DMS53 (cell line): ENCODE measurements at regions not wholly inside any gene's neighbourhood (a gene's known extent, or its start where the extent isn't known, plus 50 kb on each side); places are given as distances from the start of the nearest gene placed in this dataset.
"Not testable (repeated sequence)": the region's sequence is repeated elsewhere in the genome, so short reads cannot be mapped to it uniquely, and the experiment has no call there.

Source experiments
- DNase-seq: peaks from one replicate; lab custom pipeline; 2025; lab: John Stamatoyannopoulos, UW

DNA sequence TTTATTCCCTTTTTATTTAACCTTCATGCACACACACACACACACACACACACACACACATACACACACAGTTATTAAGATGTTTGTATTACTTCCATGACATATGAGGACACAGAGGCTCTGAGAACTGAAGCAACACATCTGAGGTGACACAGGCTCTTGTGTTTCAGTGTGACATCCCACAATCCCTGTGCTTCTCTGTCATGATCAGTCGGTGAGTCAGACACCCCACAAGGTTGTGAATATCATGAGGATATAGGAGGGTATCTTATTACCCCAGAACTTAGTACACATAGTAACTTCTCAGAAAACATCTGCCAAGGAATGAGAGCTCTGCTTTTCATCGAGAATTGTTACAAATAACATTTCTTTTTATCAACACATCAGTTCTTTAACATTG is 459.3 kb downstream of the PLPP3 start:
- DNase-seq, result no peak

DNA sequence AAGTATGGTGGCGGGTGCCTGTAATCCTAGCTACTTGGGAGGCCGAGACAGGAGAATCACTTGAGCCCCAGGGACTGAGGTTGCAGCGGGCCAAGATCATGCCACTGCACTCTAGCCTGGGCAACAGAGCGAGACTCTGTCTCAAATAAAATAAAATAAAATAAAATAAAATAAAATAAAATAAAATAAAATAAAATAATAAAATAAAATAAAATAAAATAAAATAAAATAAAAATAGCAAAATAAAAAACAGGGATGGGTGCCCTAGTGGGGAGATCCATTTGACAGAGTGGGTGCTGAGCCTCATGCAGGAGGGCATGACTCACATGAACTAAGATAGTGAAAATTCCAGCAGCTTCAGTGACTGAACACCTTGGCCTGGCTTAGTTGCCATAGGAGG is 460.7 kb downstream of the PLPP3 start:
- not testable (repeated sequence) for DNase-seq

DNA sequence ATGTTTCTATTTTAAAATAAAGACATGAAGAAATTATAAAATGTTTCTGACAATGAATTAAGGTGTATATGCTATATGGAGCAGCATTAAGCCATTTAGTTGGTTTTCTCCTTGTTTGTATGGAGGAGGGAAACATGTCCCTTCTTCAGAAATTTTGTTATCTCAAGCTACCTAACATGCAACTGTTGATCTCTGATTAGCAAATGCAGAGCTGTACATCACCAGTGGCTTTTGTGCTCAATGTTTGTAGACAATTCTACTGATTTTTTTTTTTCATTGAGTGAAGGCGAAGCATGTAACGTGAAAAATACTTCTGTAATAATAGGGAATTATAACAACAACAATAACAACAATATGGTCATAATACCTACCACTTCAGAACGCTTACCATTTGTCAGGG is 463.7 kb downstream of the PLPP3 start:
- DNase-seq, result no peak

DNA sequence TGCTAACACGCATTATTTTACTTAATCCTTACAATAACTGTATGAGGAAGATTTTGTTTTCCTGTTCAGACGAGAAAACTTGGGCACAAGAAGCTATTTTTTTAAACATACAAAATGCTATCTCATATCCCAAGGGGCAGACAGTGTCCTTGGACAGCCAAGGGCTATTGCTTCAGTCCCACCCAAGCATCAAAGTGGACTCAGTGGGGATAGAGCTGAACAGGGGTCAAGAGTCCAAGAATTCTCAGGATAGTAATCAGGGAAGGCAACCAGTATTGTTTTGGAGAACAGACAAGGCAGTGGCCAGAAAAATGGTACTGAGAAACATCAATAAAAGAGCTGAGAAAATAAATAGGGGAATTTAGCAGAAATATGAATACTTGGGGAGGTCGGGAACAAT is 465.7 kb downstream of the PLPP3 start:
- DNase-seq, result no peak

DNA sequence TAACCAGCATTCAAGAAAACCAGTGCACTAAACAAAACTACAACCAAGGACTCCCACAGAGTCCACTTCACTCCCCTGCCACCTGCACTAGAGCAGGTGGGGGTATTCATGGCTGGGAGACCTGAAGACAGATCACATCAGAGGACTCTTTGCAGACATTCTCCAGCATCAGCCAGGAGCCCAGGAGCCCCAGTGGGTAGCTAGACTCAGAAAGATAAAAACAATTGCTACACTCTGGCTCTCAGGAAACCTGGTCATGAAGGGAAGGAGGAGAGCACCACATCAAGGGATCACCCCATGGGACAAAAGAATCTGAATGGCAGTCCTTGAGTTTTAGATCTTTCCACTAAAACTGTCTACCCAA is 472.1 kb downstream of the PLPP3 start:
- DNase-seq, result no peak

DNA sequence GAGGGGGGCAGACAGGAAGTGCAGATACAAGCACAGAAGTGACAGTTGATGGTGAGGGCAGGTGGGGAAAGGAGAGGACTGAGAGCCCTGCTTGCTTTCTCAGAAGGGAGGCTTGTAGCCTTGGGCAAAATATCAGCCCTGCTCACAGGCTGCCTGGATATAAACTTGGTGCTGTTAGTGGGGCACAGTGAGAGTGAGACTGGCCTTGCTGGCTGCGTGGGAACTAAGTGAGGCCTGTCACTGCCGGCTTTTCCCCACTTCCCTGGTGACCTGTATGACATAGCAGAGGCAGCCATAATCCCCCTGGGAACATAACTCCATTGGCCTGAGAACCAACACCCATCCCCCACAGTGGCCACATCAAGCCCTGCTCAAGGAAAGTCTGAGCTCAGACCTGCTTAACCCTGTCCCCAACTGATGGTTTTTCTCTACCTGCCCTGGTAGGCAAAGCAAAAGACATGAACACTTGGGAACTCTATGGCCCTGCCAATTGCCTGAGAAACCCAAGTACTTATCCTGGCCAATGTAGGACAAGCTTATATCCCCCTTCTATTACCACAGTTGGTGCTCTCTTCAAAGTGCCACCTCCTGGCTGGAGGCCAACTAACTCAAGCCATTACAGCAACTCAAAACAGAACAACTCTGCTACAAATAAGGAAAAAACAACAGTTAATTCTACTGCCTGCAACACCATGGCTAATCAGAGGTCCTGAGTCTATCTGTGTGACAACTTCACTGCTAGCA is 472.7 kb downstream of the PLPP3 start:
- DNase-seq, result no peak

DNA sequence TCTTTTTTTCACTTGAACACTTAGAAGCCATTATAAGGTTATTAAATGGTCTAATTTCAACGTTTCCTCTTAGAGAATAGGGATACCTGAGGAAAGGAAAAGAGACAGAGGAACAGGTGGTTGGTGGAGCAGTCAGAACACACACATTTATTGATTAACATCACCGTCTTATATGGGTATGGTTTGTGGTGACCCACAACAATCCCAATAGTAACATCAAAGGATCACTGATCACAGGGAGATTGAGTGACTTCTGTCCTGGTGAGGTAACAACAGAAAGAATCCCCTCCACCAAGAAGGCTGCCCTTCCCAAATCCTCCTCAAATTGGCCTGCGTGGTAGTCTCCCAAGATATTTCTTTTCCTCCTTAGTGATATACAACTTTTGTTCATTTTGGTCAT is 474.0 kb downstream of the PLPP3 start:
- no peak for DNase-seq

DNA sequence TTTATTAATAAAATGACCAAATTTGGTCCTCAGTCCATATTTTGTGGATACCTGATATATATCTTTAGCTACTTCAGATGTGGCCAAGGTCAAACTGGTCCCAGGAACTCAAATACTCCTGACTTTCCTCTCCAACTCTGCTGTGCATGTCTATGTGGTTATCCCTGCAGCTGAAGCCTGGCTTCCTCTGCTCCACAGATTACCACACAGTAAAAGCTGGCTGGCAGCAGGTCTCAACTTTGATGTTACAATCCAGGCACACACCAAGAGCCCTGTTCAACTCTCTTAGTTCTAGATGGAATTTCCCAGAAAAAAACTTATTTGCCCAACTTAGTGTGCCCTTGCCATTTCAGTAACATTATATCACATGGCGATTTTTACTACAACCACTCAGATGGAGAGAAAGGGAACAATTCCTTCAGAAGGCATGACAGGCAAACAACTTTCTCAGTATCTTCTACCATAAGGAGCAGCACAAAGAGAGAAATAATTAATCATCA is 479.5 kb downstream of the PLPP3 start:
- DNase-seq, result no peak

DNA sequence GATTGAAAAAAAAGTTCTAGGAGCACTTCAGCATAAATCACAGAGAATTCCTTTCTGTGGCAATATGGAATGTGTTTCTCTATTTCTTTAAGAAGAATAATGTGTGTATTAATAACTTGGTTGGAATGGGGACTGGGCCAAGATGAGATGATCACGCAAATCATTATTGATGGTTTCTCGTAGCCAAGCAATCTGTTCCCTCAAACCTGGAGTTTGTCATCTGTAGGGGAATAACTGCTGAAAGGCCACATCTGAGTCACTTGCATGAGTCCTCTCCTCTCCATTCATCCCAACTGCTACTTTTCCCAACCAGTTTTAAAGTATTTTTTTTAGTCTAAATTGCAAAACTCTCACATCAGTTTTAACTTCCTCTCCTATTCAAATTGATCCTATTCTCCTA is 480.4 kb downstream of the PLPP3 start:
- DNase-seq, result no peak

DNA sequence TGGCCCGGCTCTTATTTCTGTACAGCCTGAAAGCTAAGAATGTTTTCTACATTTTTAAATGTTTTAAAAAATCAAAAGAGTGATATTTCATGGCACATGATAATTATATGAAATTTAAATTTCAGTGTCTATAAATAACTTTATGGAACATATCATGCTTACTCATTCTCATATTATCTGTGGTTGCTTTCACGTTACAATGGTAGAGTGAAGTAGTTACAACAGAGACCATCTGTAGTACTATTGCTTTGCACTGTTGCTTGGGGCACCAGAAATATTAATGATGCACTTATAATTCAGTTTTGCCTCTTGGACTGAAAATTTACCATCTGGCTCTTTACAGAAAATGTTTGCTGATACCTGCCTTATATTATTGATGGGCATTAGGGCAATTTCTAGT is 481.6 kb downstream of the PLPP3 start:
- no peak for DNase-seq

DNA sequence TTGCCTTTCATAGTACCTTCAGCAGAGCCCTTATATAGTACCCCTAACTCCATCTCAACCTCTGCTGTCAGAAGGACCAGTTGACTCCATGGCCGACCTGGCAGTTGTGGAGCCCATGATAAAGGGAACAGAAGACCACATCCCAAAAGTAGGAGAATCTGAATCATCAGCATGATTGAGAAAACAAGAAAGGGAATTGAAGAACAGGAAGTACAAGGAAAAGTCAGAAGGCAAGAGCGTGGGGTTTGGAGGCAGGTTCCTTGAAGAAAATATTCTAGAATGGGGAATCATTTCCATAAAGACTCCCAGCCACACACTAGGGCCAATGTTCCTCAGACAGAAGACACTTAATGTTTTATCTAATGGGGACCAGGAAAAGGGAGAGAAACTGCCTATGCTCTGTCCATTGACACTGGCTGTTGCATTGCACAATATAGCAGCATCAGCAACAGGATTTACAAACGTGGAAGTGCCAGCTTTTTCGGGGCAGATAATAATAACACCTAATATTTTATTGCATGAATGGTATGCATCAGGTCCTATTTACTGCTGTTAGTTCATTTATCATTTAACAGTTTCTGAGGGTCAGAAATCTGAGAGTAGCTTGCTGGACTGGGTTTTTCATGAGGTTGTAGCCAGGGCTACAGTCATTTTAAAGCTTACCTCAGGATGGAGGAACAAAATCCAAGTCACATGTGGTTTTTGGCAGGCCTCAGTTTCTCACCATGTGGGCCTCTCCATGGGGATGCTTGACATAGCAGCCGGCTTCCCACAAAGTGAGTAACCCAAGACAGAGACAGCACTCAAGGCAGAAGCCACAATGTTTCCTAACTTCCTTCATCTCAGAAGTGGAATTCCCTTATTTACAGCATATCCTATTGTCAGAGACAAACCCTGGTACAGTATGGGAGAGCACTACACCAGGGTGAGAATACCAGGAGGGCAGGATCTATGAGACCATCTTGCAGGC is 483.4 kb downstream of the PLPP3 start:
- no peak for DNase-seq

DNA sequence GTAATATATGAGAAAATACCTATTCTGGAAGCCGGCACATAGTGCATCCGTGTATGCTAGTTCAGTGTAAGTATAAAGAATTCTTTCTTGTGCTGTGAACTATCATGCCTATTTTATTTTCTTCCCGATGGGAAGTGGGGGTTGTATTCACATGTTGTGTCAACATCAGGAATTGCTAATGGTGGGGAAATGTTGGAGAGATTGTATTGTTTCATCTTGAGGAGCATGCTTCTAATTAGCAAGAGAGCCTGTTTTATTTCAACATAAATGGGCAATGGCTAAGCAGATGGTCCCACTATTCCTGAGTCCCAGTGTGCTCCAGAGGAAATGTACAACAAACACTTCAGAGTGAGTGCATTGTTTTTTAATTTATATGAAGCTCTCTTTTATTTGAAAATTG is 485.2 kb downstream of the PLPP3 start:
- DNase-seq, result no peak

DNA sequence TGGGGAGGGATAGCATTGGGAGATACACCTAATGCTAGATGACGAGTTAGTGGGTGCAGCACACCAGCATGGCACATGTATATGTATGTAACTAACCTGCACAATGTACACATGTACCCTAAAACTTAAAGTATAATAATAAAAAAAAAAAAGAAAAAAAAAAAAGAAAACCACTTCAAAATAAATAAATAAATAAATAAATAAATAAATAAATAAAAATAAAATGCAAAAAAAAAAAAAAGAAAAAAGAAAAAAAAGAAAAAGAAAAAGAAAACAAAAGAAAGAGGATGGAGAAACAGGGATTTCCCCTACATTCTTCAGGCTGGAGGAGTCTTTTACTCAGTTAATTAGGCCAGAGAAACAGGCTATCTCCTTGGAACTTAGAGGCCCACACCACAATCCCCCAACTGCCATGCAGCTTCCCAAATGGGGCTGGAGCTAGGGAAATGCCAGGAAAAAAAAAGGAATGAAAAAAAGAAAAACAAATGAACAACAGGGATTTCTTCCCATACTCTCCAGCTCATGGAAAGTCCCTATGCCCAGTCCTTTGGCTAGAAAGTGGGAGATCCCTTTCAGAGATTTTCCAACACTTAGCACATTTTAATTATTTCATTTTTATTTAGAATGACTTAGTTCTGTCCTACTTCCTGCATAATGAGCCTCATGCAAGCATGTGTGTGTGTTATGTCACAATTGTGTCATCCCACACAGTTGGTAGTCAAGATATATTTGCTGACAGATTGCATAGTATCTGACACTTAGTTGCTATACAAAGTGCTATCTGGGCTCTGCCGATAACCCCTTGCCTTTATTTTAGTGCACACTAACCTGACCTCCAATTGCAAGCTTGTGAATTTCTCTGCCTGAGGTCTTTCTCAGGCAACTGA is 486.4 kb downstream of the PLPP3 start:
- no peak for DNase-seq

DNA sequence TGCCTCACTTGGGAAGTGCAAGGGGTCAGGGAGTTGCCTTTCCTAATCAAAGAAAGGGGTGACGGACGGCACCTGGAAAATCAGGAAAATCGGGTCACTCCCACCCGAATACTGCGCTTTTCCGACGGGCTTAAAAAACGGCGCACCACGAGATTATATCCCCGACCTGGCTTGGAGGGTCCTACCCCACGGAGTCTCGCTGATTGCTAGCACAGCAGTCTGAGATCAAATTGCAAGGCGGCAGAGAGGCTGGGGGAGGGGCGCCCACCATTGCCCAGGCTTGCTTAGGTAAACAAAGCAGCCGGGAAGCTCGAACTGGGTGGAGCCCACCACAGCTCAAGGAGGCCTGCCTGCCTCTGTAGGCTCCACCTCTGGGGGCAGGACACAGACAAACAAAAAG is 489.5 kb downstream of the PLPP3 start:
- DNase-seq, result not testable (repeated sequence)

DNA sequence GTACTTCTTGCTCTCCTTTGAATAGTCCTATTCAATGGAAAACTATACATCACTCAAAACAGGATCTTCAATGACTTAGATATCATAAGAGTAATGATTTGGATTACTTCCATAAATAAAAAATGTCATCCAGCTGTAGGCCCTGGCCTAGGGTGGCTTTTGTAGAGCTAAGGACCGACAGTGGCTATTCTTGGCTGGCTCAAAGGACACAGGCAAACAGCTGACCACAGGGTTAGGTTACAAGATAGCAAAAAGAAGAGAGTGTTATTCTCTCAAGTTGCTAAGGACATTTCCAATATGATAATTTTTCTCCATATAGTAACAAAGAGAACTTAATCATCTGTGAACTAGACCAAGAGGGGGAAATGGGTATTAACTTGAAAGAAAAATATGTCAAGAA is 495.1 kb downstream of the PLPP3 start:
- DNase-seq, result no peak

DNA sequence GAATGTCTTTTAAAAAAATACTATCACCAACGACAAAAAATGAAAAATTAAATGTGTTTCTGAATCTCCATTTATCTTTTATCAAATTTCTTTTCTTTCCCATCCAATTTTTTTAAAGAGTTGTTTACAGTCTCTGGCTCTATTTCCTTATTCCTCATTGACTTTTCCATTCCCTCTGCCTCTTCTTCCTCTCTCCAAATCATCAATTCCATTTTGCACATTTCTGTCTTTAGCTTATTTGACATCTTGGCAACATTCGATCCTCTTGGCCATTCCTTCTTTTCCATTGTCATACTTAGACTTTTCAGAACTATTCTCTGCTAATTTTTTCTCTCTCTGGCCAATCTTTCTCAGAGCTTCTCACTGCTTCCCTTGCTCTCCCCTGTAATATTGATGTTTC is 497.6 kb downstream of the PLPP3 start:
- no peak for DNase-seq

DNA sequence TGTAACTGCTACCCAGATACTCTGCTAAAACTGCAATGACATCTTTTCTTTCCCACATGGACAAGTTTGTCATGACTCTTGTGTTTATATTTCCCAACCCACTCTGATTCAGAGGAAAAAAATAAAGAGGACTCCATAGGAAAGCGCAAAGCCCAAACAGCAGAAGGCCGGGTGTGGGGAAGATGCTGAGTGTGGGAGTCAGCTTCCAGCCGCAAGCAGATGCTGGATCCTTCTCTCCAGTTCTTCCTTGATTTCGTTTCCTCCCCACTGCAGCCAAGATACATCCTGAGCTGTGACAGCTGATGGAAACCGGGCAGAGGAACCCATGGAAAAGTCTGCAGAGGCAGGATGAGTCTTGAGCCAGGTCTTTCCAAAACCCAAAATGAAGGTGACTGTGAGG is 498.2 kb downstream of the PLPP3 start:
- DNase-seq, result no peak

DNA sequence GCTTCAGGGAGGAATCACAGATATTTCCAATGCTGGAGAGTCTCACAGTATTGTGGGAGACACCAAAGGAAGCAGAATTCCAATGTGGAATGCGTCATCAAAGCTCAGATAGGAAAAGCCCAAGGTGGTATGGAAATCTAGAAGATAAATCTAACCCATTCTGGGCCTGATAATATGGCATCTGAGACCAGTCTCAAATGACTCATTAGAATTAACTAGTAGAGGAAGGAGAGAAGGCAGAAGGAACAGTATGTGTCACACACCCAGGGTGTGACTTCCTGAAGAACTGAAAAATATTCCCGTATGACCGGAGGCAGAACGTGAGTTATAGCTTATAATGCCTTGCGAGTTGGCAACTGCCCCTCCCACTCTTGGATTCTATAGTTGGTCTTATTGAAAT is 499.2 kb downstream of the PLPP3 start:
- no peak for DNase-seq

DNA sequence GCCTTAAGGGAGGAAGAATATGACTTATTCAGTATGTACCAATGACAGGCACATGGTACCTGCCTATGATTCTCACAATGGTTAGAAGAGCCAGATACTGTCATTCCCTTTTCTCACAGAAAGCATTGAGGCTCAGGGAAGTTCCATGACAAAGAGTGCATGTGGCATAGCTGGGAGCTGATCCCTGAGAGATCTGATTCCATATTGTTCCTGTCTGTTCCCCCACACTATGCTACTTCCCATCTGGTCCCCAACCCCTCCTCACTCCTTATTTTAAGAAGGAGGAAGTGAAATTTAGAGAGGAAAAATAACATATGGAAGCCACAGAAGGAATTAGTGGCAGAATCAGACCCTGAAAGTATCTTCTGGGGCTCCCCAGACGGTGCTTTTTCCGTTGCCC is 500.0 kb downstream of the PLPP3 start:
- DNase-seq, result no peak

DNA sequence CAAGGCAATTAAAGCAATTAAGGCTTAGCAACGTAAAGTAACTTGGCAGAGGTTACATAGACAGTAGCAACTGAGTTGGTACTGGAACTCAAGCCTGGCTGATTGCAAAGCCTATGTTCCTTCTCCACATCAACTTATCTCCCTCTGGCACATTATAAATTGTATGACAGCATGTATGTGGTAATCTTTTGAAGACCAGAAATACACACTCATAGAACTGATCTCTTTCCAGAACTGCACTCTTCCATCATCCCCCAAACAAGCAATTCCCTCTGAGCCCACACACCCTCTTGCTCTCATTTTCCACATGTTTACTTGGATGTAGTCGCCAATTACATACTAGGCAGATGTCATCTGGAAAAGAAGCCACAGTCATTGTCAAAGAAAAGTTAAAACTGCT is 502.2 kb downstream of the PLPP3 start:
- DNase-seq, result no peak

DNA sequence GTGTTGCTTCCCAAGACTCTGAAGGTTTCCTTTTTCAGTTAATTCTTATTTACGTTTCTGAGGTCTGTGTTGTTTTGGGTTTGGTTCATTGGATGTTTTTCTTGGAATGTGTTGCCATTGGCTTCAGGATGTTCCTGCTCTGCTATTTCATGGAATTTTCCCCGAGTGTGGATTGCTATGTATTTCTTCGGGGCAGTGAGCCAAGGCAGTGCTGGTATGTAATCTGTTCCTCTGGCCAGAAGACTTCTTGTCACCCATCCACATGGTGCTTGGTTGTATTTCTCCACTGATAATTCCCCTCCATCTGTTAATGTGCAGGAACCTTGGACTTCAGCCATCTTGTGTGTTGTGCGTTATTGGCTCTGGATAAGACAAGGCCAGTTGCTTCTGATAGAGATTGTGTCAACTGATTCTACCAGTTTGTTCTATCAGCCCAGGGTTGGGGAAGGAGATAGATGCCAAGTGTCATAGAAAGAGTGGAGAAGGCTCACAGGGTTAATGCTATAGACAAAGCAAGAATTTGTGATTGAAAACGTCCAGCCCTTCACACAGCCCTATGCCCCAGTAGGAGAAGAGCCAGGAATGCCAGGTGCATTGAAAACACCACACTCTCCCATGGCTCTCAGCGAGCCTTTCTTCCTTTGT is 505.2 kb downstream of the PLPP3 start:
- no peak for DNase-seq

DNA sequence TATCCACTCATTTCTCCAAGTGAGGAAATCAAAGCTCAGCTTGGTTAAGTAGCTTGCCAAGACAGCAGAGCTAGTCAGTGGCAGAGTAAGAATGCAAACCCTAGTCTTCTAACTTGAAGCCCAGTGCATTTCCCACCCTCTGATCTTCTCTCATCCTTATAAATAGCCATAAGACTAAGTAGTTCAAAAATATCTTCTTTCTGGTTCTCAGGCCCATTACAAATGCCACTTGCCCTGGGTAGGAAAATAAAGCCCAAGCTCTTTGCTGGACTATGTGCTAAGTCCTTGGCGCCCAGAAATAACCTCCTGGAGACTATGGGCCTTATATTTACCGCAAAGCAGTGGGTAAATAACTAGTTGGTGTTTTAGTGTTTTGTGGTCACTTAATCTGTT is 505.8 kb downstream of the PLPP3 start:
- no peak for DNase-seq
